ENCODE measurements at regions not wholly inside any gene's neighbourhood (a gene's known extent, or its start where the extent isn't known, plus 50 kb on each side); places are given as distances from the start of the nearest gene placed in this dataset.

- intact Hi-C loops (cut with DNase I): no loop called here
- TF ChIP-seq POLR2AphosphoS5 (IDR thresholded peaks at IDR 0.05): no peak
- TF ChIP-seq EP300 (IDR thresholded peaks at IDR 0.05): no peak
- TF ChIP-seq POLR2A (IDR thresholded peaks at IDR 0.05): no peak
- no peak for TF ChIP-seq CTCF (IDR thresholded peaks at IDR 0.05)
- WGBS, 2 donors: 63 to 82% methylated on average over 15 of the region's 15 CpGs
- H3K36me3 ChIP-seq: no peaks in the 10 kb centered on the region
- H3K27me3 ChIP-seq: no peaks in the 10 kb centered on the region
- no peaks in the 10 kb centered on the region for H3K4me1 ChIP-seq
- no peaks in the 10 kb centered on the region for H3K9me3 ChIP-seq
- no peak overlapping the region for H3K4me3 ChIP-seq
- H3K27ac ChIP-seq: no peak overlapping the region
- no peak for DNase-seq
Observed at GRCh38 chr22:47486569-47487312, 724.3 kb downstream of the TBC1D22A start.

- 71 to 79% methylated on average over 4 of the region's 4 CpGs for WGBS, 2 donors
- H3K27me3 ChIP-seq: no peaks in the 10 kb centered on the region
- intact Hi-C loops (cut with DNase I): no loop called here
- H3K27ac ChIP-seq: no peak overlapping the region
- DNase-seq: no peak
- no peak overlapping the region for H3K4me3 ChIP-seq
- no peaks in the 10 kb centered on the region for H3K9me3 ChIP-seq
- no peaks in the 10 kb centered on the region for H3K4me1 ChIP-seq
- no peak for TF ChIP-seq CTCF (IDR thresholded peaks at IDR 0.05)
- no peak for TF ChIP-seq POLR2AphosphoS5 (IDR thresholded peaks at IDR 0.05)
- no peak for TF ChIP-seq EP300 (IDR thresholded peaks at IDR 0.05)
- no peak for TF ChIP-seq POLR2A (IDR thresholded peaks at IDR 0.05)
- no peaks in the 10 kb centered on the region for H3K36me3 ChIP-seq
Observed at GRCh38 chr22:47484960-47485569, 722.6 kb downstream of the TBC1D22A start.

- no peak for DNase-seq
- H3K9me3 ChIP-seq: no peaks in the 10 kb centered on the region
- 79 to 86% methylated on average over 3 of the region's 3 CpGs for WGBS, 2 donors
- no peaks in the 10 kb centered on the region for H3K27me3 ChIP-seq
- no peak overlapping the region for H3K27ac ChIP-seq
- TF ChIP-seq POLR2AphosphoS5 (IDR thresholded peaks at IDR 0.05) (no peak), POLR2A (IDR thresholded peaks at IDR 0.05) (no peak), CTCF (IDR thresholded peaks at IDR 0.05) (no peak), EP300 (IDR thresholded peaks at IDR 0.05) (no peak)
- no peaks in the 10 kb centered on the region for H3K36me3 ChIP-seq
- no peaks in the 10 kb centered on the region for H3K4me1 ChIP-seq
- no peak overlapping the region for H3K4me3 ChIP-seq
- intact Hi-C loops (cut with DNase I): no loop called here
Observed at GRCh38 chr22:47476231-47476630, 713.8 kb downstream of the TBC1D22A start.

GRCh38 chr22:47474895-47475294, 712.4 kb downstream of the TBC1D22A start:
- H3K27me3 ChIP-seq: no peaks in the 10 kb centered on the region
- no peaks in the 10 kb centered on the region for H3K9me3 ChIP-seq
- intact Hi-C loops (cut with DNase I): no loop called here
- DNase-seq: no peak
- 24 to 60% methylated on average over 3 of the region's 3 CpGs for WGBS, 2 donors
- no peak for TF ChIP-seq POLR2A (IDR thresholded peaks at IDR 0.05)
- peak in 2 of 4 donors; percentile 32 to 68 for TF ChIP-seq POLR2AphosphoS5 (IDR thresholded peaks at IDR 0.05)
- TF ChIP-seq EP300 (IDR thresholded peaks at IDR 0.05): peak in 1 of 4 donors; percentile 35
- TF ChIP-seq CTCF (IDR thresholded peaks at IDR 0.05): no peak
- no peaks in the 10 kb centered on the region for H3K4me1 ChIP-seq
- H3K4me3 ChIP-seq: no peak overlapping the region
- no peak overlapping the region for H3K27ac ChIP-seq
- H3K36me3 ChIP-seq: no peaks in the 10 kb centered on the region
